ENCODE measurements at regions not wholly inside any gene's neighbourhood (a gene's known extent, or its start where the extent isn't known, plus 50 kb on each side); places are given as distances from the start of the nearest gene placed in this dataset.

GRCh38 chr4:32163125-32163524 is 1443.0 kb downstream of the PCDH7 start:
- no peaks in the 10 kb centered on the region for H3K36me3 ChIP-seq (ENCODE audit: insufficient read depth, low read length, poor library complexity, severe bottlenecking)
- DNase-seq (ENCODE audit: low spot score), result no peak
- TF ChIP-seq CTCF (conservative IDR thresholded peaks at IDR 0.05; ENCODE audit: low read depth, low read length), result no peak
- TF ChIP-seq EZH2 (IDR thresholded peaks at IDR 0.05; ENCODE audit: borderline replicate concordance, low read depth, low read length, poor library complexity, severe bottlenecking), result no peak
- H3K27ac ChIP-seq (ENCODE audit: low read depth, low read length, poor library complexity, severe bottlenecking), result no peak overlapping the region
- POLR2A ChIA-PET (ENCODE audit: low non-redundant PET), result no interaction called here
- CTCF ChIA-PET, result no interaction called here
- no peaks in the 10 kb centered on the region for H3K27me3 ChIP-seq (replicated peaks; ENCODE audit: insufficient read depth, low read depth, low read length, poor library complexity)
- H3K4me3 ChIP-seq (ENCODE audit: low read depth, low read length, poor library complexity, severe bottlenecking), result no peak overlapping the region
- H3K9me3 ChIP-seq (ENCODE audit: low read depth, low read length, poor library complexity, severe bottlenecking), result no peaks in the 10 kb centered on the region
- intact Hi-C loops (cut with micrococcal nuclease; ENCODE audit: unreplicated experiment), result no loop called here
- BruUV-seq (replicated peaks), result no TSS peak
- H3K4me1 ChIP-seq (ENCODE audit: insufficient read depth, low read length, poor library complexity, severe bottlenecking), result no peaks in the 10 kb centered on the region

GRCh38 chr4:32169841-32170240 is 1449.7 kb downstream of the PCDH7 start:
- Histone ChIP-seq H3K27ac (ENCODE audit: low read depth, low read length, poor library complexity, severe bottlenecking) (no peak overlapping the region), H3K27me3 (replicated peaks; ENCODE audit: insufficient read depth, low read depth, low read length, poor library complexity) (no peaks in the 10 kb centered on the region), H3K4me1 (ENCODE audit: insufficient read depth, low read length, poor library complexity, severe bottlenecking) (no peaks in the 10 kb centered on the region), H3K4me3 (ENCODE audit: low read depth, low read length, poor library complexity, severe bottlenecking) (no peak overlapping the region), H3K9me3 (ENCODE audit: low read depth, low read length, poor library complexity, severe bottlenecking) (peaks cover 6% of the 10 kb centered on the region), H3K36me3 (ENCODE audit: insufficient read depth, low read length, poor library complexity, severe bottlenecking) (no peaks in the 10 kb centered on the region)
- DNase-seq (ENCODE audit: low spot score), result no peak
- ChIA-PET POLR2A (ENCODE audit: low non-redundant PET) (no interaction called here), CTCF (no interaction called here)
- TF ChIP-seq EZH2 (IDR thresholded peaks at IDR 0.05; ENCODE audit: borderline replicate concordance, low read depth, low read length, poor library complexity, severe bottlenecking), result no peak
- no peak for TF ChIP-seq CTCF (conservative IDR thresholded peaks at IDR 0.05; ENCODE audit: low read depth, low read length)
- intact Hi-C loops (cut with micrococcal nuclease; ENCODE audit: unreplicated experiment), result no loop called here
- BruUV-seq (replicated peaks), result no TSS peak

- H3K4me3 ChIP-seq (ENCODE audit: low read depth, low read length, poor library complexity, severe bottlenecking), result no peak overlapping the region
- no peaks in the 10 kb centered on the region for H3K27me3 ChIP-seq (replicated peaks; ENCODE audit: insufficient read depth, low read depth, low read length, poor library complexity)
- intact Hi-C loops (cut with micrococcal nuclease; ENCODE audit: unreplicated experiment), result no loop called here
- no peak for DNase-seq (ENCODE audit: low spot score)
- H3K27ac ChIP-seq (ENCODE audit: low read depth, low read length, poor library complexity, severe bottlenecking), result no peak overlapping the region
- H3K9me3 ChIP-seq (ENCODE audit: low read depth, low read length, poor library complexity, severe bottlenecking), result peaks cover 6% of the 10 kb centered on the region
- BruUV-seq (replicated peaks), result no TSS peak
- no peaks in the 10 kb centered on the region for H3K4me1 ChIP-seq (ENCODE audit: insufficient read depth, low read length, poor library complexity, severe bottlenecking)
- POLR2A ChIA-PET (ENCODE audit: low non-redundant PET), result no interaction called here
- no peaks in the 10 kb centered on the region for H3K36me3 ChIP-seq (ENCODE audit: insufficient read depth, low read length, poor library complexity, severe bottlenecking)
- TF ChIP-seq CTCF (conservative IDR thresholded peaks at IDR 0.05; ENCODE audit: low read depth, low read length), result no peak
- no peak for TF ChIP-seq EZH2 (IDR thresholded peaks at IDR 0.05; ENCODE audit: borderline replicate concordance, low read depth, low read length, poor library complexity, severe bottlenecking)
- CTCF ChIA-PET, result no interaction called here
Measured at GRCh38 chr4:32172086-32172485, 1451.9 kb downstream of the PCDH7 start.
